VCaP (cell line): ENCODE measurements at regions not wholly inside any gene's neighbourhood (a gene's known extent, or its start where the extent isn't known, plus 50 kb on each side); places are given as distances from the start of the nearest gene placed in this dataset.
"Not testable (repeated sequence)": the region's sequence is repeated elsewhere in the genome, so short reads cannot be mapped to it uniquely, and the experiment has no call there.

Experiments
- H3K27ac ChIP-seq: fragments of 450-650 bp; 2 replicates; pipeline ENCODE4 v1.5.1; 2017
- TF ChIP-seq, protein P1 (sequence below): fragments of 450-650 bp; conservative IDR thresholded peaks from 2 replicates; pipeline ENCODE4 v1.5.1; 2017; ENCODE audit warnings: mild to moderate bottlenecking, moderate library complexity

DNA sequence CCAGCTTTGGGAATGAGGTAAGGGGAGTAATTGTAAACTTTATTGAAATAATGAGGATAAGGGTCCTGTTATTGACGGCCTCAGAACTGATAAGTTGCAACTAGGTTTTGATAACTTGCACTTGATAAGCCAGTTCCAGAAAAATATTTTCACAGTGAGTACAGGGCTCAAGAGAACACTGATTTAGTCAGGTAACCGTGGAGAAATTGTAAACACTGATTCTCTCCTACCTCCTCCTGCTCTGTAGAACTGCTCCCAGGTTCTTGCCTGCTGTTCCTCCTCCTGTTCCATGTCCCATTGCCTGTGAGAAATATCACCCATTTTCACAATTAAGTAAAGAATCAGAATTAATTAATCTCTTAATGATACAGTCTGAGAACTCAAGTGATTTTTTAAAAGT, 55.0 kb upstream of the CXXC4 start:
- H3K27ac ChIP-seq: no peak overlapping the region

DNA sequence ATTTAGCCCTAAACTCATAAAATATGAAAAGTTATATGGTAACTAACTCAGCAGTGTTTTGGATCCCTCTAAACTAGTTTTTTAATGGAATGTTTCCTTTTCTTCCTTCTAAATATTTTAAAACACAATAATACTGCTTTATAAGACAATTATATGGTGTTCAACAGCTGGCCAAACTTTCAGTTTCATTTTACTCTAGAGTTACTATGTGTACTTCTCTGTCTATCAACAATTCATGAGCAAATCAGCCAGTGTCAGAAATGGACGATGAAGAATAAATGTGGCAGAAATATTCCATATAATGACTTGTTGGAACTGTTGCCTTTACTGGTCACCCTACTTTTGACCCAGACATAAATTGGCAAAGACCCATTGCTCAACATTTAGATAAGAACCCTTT, 64.8 kb upstream of the CXXC4 start:
- H3K27ac ChIP-seq: no peak overlapping the region
- TF ChIP-seq, protein P1, sequence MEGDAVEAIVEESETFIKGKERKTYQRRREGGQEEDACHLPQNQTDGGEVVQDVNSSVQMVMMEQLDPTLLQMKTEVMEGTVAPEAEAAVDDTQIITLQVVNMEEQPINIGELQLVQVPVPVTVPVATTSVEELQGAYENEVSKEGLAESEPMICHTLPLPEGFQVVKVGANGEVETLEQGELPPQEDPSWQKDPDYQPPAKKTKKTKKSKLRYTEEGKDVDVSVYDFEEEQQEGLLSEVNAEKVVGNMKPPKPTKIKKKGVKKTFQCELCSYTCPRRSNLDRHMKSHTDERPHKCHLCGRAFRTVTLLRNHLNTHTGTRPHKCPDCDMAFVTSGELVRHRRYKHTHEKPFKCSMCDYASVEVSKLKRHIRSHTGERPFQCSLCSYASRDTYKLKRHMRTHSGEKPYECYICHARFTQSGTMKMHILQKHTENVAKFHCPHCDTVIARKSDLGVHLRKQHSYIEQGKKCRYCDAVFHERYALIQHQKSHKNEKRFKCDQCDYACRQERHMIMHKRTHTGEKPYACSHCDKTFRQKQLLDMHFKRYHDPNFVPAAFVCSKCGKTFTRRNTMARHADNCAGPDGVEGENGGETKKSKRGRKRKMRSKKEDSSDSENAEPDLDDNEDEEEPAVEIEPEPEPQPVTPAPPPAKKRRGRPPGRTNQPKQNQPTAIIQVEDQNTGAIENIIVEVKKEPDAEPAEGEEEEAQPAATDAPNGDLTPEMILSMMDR: no peak

More for the DNA sequence above, 55.0 kb upstream of the CXXC4 start:
- TF ChIP-seq, protein P1: no peak

DNA sequence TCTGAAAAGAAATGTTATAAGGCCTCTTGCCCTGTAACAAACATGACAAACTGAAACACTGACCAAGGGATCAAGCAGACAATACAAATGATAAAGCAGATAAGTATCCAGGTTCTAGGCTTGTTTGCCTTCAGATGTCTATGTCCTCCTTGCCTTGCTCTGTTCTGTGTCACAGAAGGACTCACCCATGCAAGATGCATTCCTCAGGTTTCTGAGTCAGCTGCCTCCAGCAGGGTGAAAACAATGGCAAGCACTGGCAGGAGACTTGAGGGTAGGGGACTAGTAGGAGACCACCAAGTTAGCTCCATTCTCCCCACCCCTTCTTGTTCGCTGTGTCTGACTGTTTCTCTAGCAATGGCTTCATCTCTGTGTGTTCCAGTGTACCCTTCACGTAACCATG, 76.6 kb upstream of the CXXC4 start:
- H3K27ac ChIP-seq: no peak overlapping the region
- TF ChIP-seq, protein P1: no peak

DNA sequence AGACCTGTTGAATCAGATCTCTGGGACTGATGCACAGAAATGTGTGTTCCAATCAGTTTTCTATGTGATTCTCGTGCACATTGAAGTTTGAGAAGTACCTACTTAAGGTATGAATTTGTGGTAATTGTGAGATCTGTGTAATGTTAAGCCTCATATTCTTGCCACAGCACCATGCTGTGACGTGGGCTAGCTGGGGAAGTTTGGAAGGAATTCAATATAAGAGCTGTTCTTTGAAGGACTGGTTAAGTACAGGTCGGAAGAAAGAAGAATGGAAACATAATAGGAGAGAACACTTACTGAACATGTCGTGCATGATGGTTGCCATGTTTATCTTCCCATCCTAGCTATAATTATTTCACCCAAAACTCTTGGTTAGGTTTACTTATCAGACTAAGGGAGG, 79.7 kb upstream of the CXXC4 start:
- TF ChIP-seq, protein P1: no peak
- H3K27ac ChIP-seq: no peak overlapping the region

DNA sequence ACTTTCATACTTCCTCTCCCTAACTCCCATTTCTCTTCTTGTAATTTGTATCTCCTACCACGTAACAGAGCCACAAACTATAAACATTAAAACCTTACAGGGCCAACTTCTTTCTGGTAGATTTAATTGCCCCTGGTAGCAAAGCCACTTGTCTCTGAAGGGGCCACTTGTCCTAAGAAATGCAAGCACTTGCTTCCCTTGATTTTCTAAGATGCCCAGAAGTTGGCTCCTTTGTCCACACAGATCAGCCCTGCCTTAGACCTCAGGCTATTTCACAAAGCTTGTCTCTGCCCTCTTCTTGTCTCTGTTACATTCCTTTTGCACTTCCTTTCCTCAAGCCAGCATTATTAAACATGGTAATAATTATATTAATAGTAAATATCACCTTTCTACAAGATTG, 80.6 kb upstream of the CXXC4 start:
- no peak overlapping the region for H3K27ac ChIP-seq
- TF ChIP-seq, protein P1: no peak

DNA sequence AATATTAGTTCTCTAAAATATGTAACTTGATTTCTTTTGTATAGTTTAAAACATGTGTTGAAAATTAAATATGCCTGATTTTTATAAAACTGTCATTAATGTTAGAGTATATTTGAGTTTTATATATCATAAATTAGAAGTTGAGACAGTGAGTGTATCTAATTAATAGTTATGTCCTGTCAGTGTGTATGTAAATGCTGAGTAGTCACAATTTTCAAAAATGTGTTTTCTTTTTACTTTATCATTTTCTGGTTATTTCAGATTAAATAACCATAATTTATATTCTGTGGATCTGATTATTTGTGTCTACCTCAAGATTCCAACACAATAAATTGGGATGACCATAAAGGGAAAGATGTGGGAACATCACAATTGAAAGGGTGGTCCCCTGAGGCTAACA, 82.7 kb upstream of the CXXC4 start:
- TF ChIP-seq, protein P1: no peak
- H3K27ac ChIP-seq: no peak overlapping the region

DNA sequence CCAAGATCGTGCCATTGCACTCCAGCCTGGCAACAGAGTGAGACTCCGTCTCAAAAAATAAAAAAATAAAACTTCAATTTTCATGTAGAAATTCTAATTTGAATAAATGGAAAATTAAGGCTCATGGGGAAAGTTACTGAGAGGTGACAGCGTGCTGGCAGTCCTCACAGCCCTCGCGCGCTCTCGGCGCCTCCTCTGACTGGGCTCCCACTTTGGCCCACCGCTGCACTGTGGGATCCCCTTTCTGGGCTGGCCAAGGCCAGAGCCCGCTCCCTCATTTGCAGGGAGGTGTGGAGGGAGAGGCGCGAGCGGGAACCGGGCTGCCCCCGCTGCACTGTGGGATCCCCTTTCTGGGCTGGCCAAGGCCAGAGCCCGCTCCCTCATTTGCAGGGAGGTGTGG, 86.8 kb upstream of the CXXC4 start:
- H3K27ac ChIP-seq: not testable (repeated sequence)

DNA sequence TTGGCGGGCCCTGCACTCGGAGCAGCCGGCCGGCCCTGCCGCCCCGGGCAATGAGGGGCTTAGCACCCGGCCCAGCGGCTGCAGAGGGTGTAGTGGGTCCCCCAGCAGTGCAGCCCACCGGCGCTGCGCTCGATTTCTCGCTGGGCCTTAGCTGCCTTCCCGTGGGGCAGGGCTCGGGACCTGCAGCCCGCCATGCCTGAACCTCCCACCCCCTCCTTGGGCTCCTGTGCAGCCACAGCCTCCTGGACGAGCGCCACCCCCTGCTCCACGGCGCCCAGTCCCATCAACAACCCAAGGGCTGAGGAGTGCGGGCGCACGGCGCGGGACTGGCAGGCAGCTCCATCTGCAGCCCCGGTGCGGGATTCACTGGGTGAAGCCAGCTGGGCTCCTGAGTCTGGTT, 87.4 kb upstream of the CXXC4 start:
- H3K27ac ChIP-seq: not testable (repeated sequence)

DNA sequence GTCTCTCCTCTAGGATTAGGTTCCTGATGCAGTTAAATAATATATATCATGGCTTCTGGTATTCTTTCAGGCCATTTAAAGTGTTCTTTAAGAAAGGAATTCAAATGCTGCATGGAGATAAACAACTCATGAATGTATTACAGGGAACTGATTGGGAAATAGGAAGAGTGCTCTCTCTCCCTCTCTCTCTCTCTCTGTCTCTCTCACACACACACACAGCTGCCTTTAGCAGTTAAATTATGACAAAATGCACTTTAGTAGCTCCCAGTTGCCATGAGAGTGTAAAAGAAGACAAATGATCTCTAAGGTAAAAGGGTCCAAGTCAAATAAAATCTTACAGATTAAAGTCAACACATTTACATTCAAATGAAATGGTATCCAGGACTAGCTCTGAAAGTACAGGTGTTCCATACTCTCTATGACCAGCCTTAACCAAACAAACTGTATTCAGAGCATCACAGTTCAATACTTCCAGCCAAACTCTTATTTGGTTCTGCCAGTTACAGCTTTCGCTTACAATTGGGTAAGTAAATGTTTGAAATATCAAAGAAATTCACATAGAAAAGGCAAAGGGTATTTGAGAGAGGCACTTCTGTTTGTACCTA, 94.7 kb upstream of the CXXC4 start:
- TF ChIP-seq, protein P1: no peak
- no peak overlapping the region for H3K27ac ChIP-seq
